Hepatocyte (in vitro differentiated cells): ENCODE measurements at regions not wholly inside any gene's neighbourhood (a gene's known extent, or its start where the extent isn't known, plus 50 kb on each side); places are given as distances from the start of the nearest gene placed in this dataset.

Experiments used
- DNase-seq: peaks from one replicate; pipeline ENCODE4 v3.0.0-alpha.2; 2016; ENCODE audit warnings: low spot score
- H2AFZ ChIP-seq: fragments of 200-600 bp; sonication (generic); 2 replicates; pipeline ENCODE4 v1.6.0; 2016; ENCODE audit warnings: antibody characterized with exemption, mild to moderate bottlenecking
- H3K27ac ChIP-seq: fragments of 200-600 bp; sonication (generic); 2 replicates; pipeline ENCODE4 v1.5.1; 2016; ENCODE audit warnings: mild to moderate bottlenecking
- H3K27me3 ChIP-seq: fragments of 200-600 bp; sonication (generic); 2 replicates; pipeline ENCODE4 v1.6.1; 2016
- H3K36me3 ChIP-seq: fragments of 200-600 bp; sonication (generic); replicated peaks from 2 replicates; pipeline ENCODE4 v1.5.1; 2016; ENCODE audit warnings: low read depth; ENCODE audit not compliant: insufficient read depth
- H3K4me1 ChIP-seq: fragments of 200-600 bp; sonication (generic); 2 replicates; pipeline ENCODE4 v1.5.1; 2016; ENCODE audit warnings: mild to moderate bottlenecking, moderate library complexity; ENCODE audit not compliant: insufficient read depth
- H3K4me2 ChIP-seq: fragments of 200-600 bp; sonication (generic); 2 replicates; pipeline ENCODE4 v1.6.0; 2016
- H3K4me3 ChIP-seq: fragments of 200-600 bp; sonication (generic); 2 replicates; pipeline ENCODE4 v1.5.1; 2016; ENCODE audit warnings: mild to moderate bottlenecking
- H3K79me2 ChIP-seq: fragments of 200-600 bp; sonication (generic); 2 replicates; pipeline ENCODE4 v1.6.0; 2017; ENCODE audit warnings: mild to moderate bottlenecking
- H3K9me2 ChIP-seq: fragments of 200-600 bp; sonication (generic); replicated peaks from 2 replicates; pipeline ENCODE4 v1.6.0; 2017; ENCODE audit warnings: mild to moderate bottlenecking; ENCODE audit not compliant: insufficient read depth
- H3K9me3 ChIP-seq: fragments of 200-600 bp; sonication (generic); 2 replicates; pipeline ENCODE4 v1.5.1; 2016; ENCODE audit warnings: low read depth, mild to moderate bottlenecking
- H4K20me1 ChIP-seq: fragments of 200-600 bp; sonication (generic); 2 replicates; pipeline ENCODE4 v1.6.0; 2016; ENCODE audit warnings: mild to moderate bottlenecking; ENCODE audit not compliant: insufficient read depth, poor library complexity, severe bottlenecking
- EZH2 ChIP-seq: fragments of 200-600 bp; sonication (generic); IDR thresholded peaks from 2 replicates; pipeline ENCODE4 v1.6.1; 2016; ENCODE audit warnings: antibody characterized with exemption, mild to moderate bottlenecking, borderline replicate concordance
- EZH2phosphoT487 ChIP-seq: fragments of 200-600 bp; sonication (generic); IDR thresholded peaks from one replicate; pipeline ENCODE4 v1.6.1; 2018; ENCODE audit warnings: antibody characterized with exemption, mild to moderate bottlenecking, low read depth, moderate library complexity; ENCODE audit not compliant: unreplicated experiment, severe bottlenecking
- WGBS: methylation state at CpG from one replicate; pipeline ENCODE4 v1.1.6; 2016; ENCODE audit warnings: low lambda C conversion rate; ENCODE audit errors: missing lambda C conversion rate; 5-methylcytosine and 5-hydroxymethylcytosine counted together
- TF ChIP-seq, protein P1 (sequence below): fragments of 200-600 bp; sonication (generic); IDR thresholded peaks from 2 replicates; pipeline ENCODE4 v1.5.1; 2016; ENCODE audit warnings: antibody characterized with exemption, mild to moderate bottlenecking; ENCODE audit not compliant: poor library complexity

DNA sequence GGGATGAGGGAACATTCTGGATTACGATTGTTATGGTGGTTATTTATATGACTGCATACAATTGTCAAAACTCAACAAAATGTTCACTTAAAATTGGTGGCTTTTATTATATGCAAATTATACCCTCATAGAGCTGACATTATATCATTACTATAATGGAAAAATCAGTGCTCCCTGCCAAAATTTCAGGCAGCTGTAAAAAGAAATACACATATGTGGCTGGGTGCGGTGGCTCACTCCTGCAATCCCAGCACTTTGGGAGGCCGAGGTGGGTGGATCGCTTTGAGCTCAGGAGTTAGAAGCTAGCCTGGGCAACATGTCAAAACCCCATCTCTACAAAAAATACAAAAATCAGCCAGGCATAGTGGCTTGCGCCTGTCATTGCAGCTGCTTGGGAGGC is 75.8 kb upstream of the SULF2 start:
- Histone ChIP-seq H3K4me1 (peaks cover 14% of the 10 kb centered on the region), H3K4me3 (no peak overlapping the region), H3K27me3 (peaks cover 6% of the 10 kb centered on the region), H3K27ac (no peak overlapping the region), H3K9me2 (no peaks in the 10 kb centered on the region), H3K79me2 (no peaks in the 10 kb centered on the region), H2AFZ (no peak overlapping the region), H3K9me3 (no peaks in the 10 kb centered on the region), H3K4me2 (no peak overlapping the region), H4K20me1 (no peaks in the 10 kb centered on the region), H3K36me3 (no peaks in the 10 kb centered on the region)
- WGBS = 99% methylated on average over 5 of the region's 5 CpGs
- no peak for DNase-seq
- TF ChIP-seq, protein P1, sequence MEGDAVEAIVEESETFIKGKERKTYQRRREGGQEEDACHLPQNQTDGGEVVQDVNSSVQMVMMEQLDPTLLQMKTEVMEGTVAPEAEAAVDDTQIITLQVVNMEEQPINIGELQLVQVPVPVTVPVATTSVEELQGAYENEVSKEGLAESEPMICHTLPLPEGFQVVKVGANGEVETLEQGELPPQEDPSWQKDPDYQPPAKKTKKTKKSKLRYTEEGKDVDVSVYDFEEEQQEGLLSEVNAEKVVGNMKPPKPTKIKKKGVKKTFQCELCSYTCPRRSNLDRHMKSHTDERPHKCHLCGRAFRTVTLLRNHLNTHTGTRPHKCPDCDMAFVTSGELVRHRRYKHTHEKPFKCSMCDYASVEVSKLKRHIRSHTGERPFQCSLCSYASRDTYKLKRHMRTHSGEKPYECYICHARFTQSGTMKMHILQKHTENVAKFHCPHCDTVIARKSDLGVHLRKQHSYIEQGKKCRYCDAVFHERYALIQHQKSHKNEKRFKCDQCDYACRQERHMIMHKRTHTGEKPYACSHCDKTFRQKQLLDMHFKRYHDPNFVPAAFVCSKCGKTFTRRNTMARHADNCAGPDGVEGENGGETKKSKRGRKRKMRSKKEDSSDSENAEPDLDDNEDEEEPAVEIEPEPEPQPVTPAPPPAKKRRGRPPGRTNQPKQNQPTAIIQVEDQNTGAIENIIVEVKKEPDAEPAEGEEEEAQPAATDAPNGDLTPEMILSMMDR = no peak
- no peak for TF ChIP-seq EZH2

DNA sequence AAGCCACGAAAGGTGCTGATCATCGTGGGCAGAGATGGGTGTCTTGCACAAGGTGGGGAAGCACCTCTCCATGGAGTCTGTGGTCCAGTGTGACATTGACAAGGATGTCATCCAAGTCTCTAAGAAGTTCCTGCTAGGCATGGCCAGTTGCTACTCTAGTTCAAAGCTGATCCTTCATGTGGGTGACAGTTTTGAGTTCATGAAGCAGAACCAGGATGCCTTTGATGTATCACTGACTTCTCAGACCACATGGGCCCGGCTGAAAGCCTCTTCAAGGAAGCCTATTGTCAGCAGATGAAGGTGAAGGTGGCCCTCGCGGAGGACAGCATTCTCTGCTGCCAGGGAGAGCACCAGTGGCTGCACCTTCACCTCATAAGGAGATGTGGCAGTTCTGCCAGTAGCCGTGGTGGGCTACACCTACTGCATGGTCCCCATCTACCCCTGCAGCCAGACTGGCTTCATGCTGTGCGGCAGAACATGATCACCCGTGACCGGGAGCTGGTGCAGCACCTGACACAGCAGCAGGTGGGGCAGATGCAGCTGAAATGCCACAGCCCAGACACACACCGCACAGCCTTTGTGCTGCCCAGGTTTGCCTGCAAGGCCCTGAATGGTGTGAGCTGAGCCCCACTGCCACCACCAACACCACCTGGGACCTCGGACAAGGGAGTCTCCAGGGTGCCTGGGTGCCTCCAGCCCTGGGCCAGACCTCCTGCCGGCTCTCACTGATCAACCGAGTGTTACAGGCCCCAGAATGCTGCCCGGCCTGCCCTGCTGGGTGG is 75.0 kb upstream of the SULF2 start:
- Histone ChIP-seq H3K9me3 (no peaks in the 10 kb centered on the region), H3K4me2 (no peak overlapping the region), H4K20me1 (no peaks in the 10 kb centered on the region), H3K27me3 (peaks cover 6% of the 10 kb centered on the region), H3K4me3 (no peak overlapping the region), H3K79me2 (no peaks in the 10 kb centered on the region), H2AFZ (no peak overlapping the region), H3K9me2 (no peaks in the 10 kb centered on the region), H3K27ac (no peak overlapping the region), H3K4me1 (peaks cover 14% of the 10 kb centered on the region), H3K36me3 (no peaks in the 10 kb centered on the region)
- TF ChIP-seq, protein P1 = no peak
- TF ChIP-seq EZH2phosphoT487 (no peak), EZH2 (no peak)
- no peak for DNase-seq
- 90% methylated on average over 14 of the region's 14 CpGs for WGBS

DNA sequence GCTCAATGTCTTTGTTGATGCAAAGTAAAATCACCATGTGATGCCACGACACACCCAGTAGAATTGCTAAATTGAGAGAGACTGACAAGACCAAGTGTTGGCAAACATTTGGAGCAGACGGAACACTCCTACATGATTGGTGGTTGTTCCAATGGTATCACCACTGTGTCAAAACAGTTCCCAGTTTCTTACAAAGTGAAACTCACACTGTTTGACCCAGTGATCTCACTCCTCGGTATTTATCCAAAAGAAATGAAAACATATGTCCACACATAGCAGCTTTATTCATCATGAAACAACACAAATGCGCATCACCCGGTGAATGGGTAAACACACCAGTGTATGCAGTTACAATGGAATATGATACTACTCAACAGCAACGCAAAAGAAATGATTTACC is 74.0 kb upstream of the SULF2 start:
- Histone ChIP-seq H4K20me1 (no peaks in the 10 kb centered on the region), H3K4me3 (no peak overlapping the region), H3K9me3 (no peaks in the 10 kb centered on the region), H3K27me3 (peaks cover 6% of the 10 kb centered on the region), H3K36me3 (no peaks in the 10 kb centered on the region), H3K27ac (no peak overlapping the region), H2AFZ (no peak overlapping the region), H3K79me2 (no peaks in the 10 kb centered on the region), H3K9me2 (no peaks in the 10 kb centered on the region), H3K4me2 (no peak overlapping the region), H3K4me1 (peaks cover 14% of the 10 kb centered on the region)
- TF ChIP-seq EZH2phosphoT487 (no peak), EZH2 (no peak)
- TF ChIP-seq, protein P1 = no peak
- WGBS = 90% methylated on average over 6 of the region's 6 CpGs
- no peak for DNase-seq
